K562 (cell line): ENCODE measurements at regions not wholly inside any gene's neighbourhood (a gene's known extent, or its start where the extent isn't known, plus 50 kb on each side); places are given as distances from the start of the nearest gene placed in this dataset.

Experiments used
- ATF1 ChIP-seq, 2 experiments: fragments of 450-650 bp in 1 of 2; IDR thresholded peaks; 2 replicates each; pipeline ENCODE4 v1.6.1; 2016; ENCODE audit warnings: missing compliant biosample characterization in 1 of 2, missing genetic modification characterization in 1 of 2
- ZNF354B ChIP-seq: fragments of 250-450 bp; sonication (Bioruptor Pico); IDR thresholded peaks from 2 replicates; pipeline ENCODE4 v1.4.0; 2020

DNA sequence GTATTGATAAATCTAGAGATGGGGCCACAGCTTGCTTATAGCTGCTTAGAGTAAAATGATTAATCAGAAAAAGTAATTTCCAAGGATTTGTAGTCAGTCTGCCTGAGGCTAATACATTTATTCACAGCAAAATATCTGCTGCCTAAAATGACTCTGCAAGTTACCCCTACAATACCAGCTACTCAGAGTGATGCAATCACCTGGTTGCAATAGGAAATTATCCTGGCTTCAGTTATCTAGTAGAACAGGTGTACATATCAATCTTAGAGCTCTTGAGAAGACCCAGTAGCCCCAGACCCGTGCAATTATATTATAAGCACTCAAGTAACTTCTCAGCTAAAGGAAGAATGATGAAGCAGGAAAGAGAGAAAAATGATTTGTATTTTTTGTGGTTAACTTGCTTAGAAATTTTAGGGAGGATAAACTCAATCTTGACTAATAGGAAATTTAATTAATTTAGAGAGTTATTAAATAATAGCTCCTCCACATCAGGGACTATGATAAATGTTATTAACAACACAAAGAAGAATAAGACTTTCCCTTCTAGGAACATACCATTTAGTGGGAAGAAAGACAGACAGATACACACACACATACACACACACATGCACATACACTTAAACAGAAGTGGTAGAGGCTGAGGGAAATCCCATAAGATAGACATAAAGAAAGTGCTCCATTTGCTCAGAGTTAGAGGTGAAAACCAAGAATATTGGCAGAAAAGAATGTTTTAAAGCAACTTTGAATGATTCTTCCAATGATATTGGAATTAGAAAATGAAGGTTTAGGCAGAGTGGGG lies 140.4 kb upstream of the PRSS1 start:
- TF ChIP-seq ZNF354B (CRISPR knock-in tag) (no peak), ATF1 (CRISPR knock-in tag; IDR thresholded peaks at IDR 0.05) (no peak), ATF1 (tag; IDR thresholded peaks at IDR 0.05) (no peak)
